Esophagus squamous epithelium (tissue), 4 donors: ENCODE measurements at regions not wholly inside any gene's neighbourhood (a gene's known extent, or its start where the extent isn't known, plus 50 kb on each side); places are given as distances from the start of the nearest gene placed in this dataset.

ENCODE experiments used
- CTCF ChIP-seq, 6 experiments: fragments of 450-650 bp in 4 of 6; fragments of 200-600 bp in 2 of 6; sonication (generic) in 2 of 6; IDR thresholded peaks; one replicate each; pipeline ENCODE4 v1.5.1; 2016 to 2019; ENCODE audit warnings: antibody characterized with exemption in 6 of 6, mild to moderate bottlenecking in 4 of 6, moderate library complexity in 4 of 6
- POLR2A ChIP-seq, 4 donors: fragments of 450-650 bp; IDR thresholded peaks; one replicate each; pipeline ENCODE4 v1.6.1; 2017; ENCODE audit warnings: antibody characterized with exemption in 4 of 4, mild to moderate bottlenecking in 4 of 4, moderate library complexity in 3 of 4

GRCh38 chr17:65355246-65355645, 206.2 kb downstream of the AXIN2 start:
- TF ChIP-seq CTCF (IDR thresholded peaks at IDR 0.05): no peak
- no peak for TF ChIP-seq POLR2A (IDR thresholded peaks at IDR 0.05)
